Ammon's horn (tissue), 1 donor: ENCODE measurements at regions not wholly inside any gene's neighbourhood (a gene's known extent, or its start where the extent isn't known, plus 50 kb on each side); places are given as distances from the start of the nearest gene placed in this dataset.

ENCODE experiments used
- DNase-seq: peaks from one replicate; pipeline ENCODE4 v3.0.0-alpha.2; 2016; ENCODE audit warnings: low spot score

GRCh38 chr19:30171138-30171635, 201.0 kb upstream of the ZNF536 start:
- DNase-seq, result no peak

- DNase-seq, result no peak
Measured at GRCh38 chr19:30171795-30172612, 200.2 kb upstream of the ZNF536 start.

- DNase-seq, result no peak
Measured at GRCh38 chr19:30172613-30173242, 199.5 kb upstream of the ZNF536 start.

GRCh38 chr19:30173593-30174356, 198.4 kb upstream of the ZNF536 start:
- no peak for DNase-seq

- no peak for DNase-seq
Measured at GRCh38 chr19:30174357-30174645, 197.9 kb upstream of the ZNF536 start.

GRCh38 chr19:30174791-30175190, 197.4 kb upstream of the ZNF536 start:
- no peak for DNase-seq

GRCh38 chr19:30175987-30176386, 196.2 kb upstream of the ZNF536 start:
- no peak for DNase-seq

GRCh38 chr19:30178721-30179402, 193.3 kb upstream of the ZNF536 start:
- no peak for DNase-seq

GRCh38 chr19:30180691-30181090, 191.5 kb upstream of the ZNF536 start:
- no peak for DNase-seq

GRCh38 chr19:30183807-30184490, 188.2 kb upstream of the ZNF536 start:
- DNase-seq, result no peak

- DNase-seq, result no peak
Measured at GRCh38 chr19:30202060-30202600, 170.1 kb upstream of the ZNF536 start.

- no peak for DNase-seq
Measured at GRCh38 chr19:30204721-30205120, 167.5 kb upstream of the ZNF536 start.

- no peak for DNase-seq
Measured at GRCh38 chr19:30206187-30206586, 166.0 kb upstream of the ZNF536 start.

- DNase-seq, result no peak
Measured at GRCh38 chr19:30207357-30207756, 164.8 kb upstream of the ZNF536 start.

- no peak for DNase-seq
Measured at GRCh38 chr19:30208436-30209060, 163.6 kb upstream of the ZNF536 start.

- DNase-seq, result no peak
Measured at GRCh38 chr19:30209617-30210600, 162.3 kb upstream of the ZNF536 start.

GRCh38 chr19:30212574-30212973, 159.6 kb upstream of the ZNF536 start:
- no peak for DNase-seq

GRCh38 chr19:30214651-30215051, 157.5 kb upstream of the ZNF536 start:
- DNase-seq, result no peak

GRCh38 chr19:30215248-30215647, 156.9 kb upstream of the ZNF536 start:
- DNase-seq, result no peak

GRCh38 chr19:30216453-30216852, 155.7 kb upstream of the ZNF536 start:
- DNase-seq, result no peak
